NCI-H446 treated with DMSO at 0.1 percent for 48 hours (cell line): ENCODE measurements at regions not wholly inside any gene's neighbourhood (a gene's known extent, or its start where the extent isn't known, plus 50 kb on each side); places are given as distances from the start of the nearest gene placed in this dataset.
"Not testable (repeated sequence)": the region's sequence is repeated elsewhere in the genome, so short reads cannot be mapped to it uniquely, and the experiment has no call there.

ENCODE experiments used
- DNase-seq: peaks from one replicate; lab custom pipeline; 2025; lab: John Stamatoyannopoulos, UW

DNA sequence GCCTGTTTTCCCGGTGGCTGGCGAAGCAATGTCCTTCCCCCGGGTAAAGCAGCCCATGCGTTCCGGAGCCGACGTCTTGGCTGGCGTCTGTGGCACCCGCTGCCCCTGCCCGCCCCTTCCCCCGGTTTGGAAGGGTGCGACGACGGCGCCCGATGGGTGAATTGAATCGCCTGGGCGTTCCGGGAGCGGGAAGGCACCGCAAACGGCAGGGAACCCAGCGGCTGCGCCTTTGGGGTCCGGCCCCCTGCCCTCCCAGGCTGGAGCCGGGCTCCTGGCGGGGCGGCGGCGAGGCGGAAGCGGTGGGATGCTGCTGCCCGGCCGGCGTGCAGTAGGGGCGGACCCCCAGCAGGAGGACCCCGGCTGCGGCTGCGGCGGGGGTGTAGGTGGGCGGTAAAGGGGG lies 123.6 kb upstream of the RHOU start:
- DNase-seq = not testable (repeated sequence)

DNA sequence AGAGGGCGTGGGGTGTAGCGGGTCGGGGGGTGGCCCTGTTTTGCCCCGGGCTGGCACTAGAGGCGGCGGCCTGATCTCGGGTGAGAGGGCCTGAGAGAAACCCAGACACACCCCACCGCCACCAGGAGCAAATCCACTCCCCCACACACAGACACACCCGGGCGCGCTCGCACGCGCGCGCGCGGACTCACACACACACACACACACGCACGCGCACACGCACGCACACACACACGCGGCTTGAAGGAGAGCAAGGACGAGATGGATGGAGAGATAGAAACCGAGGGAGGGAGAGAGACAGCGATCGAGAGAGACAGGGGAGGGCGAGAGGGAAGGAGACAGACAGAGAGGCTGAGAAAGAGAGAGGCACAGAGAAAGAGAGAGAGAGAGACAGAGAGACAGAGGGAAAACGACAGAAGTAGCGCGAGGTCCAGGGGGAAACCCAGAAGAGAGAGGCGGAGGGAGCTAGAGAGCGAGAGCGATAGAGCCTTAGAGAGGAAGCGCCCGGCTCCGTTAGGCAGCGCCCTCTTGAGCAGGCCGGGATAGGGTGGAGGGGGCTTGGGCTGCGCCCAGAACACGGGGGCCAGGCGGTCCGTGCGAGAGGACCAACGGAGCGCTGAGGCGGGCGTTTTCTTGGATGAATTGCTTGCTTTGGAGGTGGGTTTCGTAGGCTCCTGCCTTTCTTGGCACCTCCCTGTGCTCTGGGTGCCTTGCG lies 113.1 kb upstream of the RHOU start:
- not testable (repeated sequence) for DNase-seq

DNA sequence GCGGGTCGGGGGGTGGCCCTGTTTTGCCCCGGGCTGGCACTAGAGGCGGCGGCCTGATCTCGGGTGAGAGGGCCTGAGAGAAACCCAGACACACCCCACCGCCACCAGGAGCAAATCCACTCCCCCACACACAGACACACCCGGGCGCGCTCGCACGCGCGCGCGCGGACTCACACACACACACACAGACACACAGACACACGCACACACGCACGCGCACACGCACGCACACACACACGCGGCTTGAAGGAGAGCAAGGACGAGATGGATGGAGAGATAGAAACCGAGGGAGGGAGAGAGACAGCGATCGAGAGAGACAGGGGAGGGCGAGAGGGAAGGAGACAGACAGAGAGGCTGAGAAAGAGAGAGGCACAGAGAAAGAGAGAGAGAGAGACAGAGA lies 108.8 kb upstream of the RHOU start:
- not testable (repeated sequence) for DNase-seq

DNA sequence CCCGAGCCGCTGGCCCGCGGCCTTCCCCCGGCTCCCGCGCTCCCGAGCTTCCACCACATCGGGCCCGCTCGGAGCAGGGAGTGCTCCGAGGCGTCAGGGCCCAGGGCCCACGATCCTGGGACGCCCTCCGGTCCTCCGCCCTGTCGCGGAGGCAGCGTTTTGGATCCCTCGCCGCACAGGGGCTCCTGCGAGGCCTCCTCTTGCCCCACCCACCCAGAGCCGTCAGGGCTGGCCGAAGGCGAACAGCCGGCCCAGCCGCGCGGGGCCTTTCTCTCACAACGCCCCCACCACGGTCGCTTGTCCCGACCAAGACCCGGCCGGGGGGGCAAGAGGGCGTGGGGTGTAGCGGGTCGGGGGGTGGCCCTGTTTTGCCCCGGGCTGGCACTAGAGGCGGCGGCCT lies 102.4 kb upstream of the RHOU start:
- DNase-seq = not testable (repeated sequence)

DNA sequence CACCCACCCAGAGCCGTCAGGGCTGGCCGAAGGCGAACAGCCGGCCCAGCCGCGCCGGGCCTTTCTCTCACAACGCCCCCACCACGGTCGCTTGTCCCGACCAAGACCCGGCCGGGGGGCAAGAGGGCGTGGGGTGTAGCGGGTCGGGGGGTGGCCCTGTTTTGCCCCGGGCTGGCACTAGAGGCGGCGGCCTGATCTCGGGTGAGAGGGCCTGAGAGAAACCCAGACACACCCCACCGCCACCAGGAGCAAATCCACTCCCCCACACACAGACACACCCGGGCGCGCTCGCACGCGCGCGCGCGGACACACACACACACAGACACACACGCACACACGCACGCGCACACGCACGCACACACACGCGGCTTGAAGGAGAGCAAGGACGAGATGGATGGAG lies 100.0 kb upstream of the RHOU start:
- not testable (repeated sequence) for DNase-seq

DNA sequence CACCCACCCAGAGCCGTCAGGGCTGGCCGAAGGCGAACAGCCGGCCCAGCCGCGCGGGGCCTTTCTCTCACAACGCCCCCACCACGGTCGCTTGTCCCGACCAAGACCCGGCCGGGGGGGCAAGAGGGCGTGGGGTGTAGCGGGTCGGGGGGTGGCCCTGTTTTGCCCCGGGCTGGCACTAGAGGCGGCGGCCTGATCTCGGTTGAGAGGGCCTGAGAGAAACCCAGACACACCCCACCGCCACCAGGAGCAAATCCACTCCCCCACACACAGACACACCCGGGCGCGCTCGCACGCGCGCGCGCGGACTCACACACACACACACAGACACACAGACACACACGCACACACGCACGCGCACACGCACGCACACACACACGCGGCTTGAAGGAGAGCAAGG lies 97.8 kb upstream of the RHOU start:
- DNase-seq = not testable (repeated sequence)

DNA sequence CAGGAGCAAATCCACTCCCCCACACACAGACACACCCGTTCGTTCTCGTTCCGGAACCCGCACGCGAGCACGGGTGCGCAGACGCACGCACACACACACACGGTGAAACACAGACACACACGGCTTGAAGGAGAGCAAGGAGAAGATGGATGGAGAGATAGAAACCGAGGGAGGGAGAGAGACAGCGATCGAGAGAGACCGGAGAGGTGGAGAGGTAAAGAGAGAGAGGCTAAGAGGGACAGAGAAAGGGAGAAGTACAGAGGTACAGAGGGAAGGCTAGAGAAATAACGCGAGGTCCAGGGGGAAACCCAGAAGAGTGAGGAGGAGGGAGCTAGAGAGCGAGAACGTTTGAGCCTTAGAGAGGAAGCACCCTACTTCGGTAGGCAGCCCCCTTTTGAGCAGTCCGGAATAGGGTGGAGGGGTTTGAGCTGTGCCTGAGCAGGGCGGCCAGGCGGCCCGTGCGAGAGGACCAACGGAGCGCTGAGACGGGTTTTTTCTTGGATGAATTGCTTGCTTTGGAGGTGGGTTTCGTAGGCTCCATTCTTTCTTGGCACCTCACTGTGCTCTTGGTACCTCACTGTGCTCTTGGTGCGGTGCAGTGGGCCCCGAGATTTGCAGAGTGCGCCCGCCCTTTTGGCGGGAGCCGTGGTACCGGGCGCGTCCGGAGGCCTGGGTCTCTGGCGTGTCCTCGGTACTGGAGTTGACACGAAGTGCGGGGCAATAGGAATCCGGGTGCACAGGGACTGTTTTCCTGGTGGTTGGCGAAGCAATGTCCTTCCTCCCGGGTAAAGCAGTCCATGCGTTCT lies 88.4 kb upstream of the RHOU start:
- no peak for DNase-seq

DNA sequence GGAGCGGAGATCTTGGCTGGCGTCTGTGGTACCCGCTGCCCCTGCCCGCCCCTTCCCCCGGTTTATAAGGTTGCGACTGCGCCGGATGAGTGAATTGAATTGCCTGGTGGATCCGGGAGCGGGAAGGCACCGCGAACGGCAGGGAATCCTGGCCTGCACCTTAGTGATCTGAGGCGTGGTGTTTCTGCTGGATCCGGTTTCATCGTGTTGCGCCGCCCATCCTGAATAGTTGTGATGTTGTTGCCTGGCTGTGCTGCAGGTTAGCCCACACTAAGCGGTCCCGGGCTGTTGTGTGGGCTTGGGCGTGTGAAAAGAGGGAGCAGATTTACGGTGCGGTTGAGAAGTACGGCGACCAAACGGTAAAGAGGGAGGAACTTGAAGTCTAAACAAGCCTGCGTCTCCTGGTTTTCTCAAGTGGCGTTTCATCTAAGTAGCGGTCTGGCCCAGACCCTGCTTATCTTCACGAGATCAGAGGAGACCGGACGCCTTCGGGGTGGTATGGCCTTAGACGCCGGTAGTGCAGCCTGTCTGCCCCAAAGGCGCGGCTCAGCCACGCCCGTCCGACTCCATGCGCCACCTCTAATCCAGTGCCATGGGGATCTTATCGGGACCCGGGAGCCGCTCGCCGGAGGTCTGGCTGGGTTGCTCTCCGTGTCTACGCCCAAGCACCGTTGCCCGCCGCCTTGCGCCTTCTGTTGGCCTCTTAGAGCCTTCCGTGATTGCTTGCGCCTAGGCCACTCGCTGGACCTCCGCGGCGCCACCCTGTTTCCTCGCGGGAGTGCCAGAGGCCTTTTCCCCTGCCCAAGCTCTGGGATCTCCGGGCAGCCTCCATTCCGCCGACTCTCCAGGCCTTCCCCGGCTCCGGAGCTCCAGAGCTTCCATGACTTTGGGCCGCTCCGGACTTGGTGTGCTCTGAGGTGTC lies 87.5 kb upstream of the RHOU start:
- peak; percentile 74 for DNase-seq

DNA sequence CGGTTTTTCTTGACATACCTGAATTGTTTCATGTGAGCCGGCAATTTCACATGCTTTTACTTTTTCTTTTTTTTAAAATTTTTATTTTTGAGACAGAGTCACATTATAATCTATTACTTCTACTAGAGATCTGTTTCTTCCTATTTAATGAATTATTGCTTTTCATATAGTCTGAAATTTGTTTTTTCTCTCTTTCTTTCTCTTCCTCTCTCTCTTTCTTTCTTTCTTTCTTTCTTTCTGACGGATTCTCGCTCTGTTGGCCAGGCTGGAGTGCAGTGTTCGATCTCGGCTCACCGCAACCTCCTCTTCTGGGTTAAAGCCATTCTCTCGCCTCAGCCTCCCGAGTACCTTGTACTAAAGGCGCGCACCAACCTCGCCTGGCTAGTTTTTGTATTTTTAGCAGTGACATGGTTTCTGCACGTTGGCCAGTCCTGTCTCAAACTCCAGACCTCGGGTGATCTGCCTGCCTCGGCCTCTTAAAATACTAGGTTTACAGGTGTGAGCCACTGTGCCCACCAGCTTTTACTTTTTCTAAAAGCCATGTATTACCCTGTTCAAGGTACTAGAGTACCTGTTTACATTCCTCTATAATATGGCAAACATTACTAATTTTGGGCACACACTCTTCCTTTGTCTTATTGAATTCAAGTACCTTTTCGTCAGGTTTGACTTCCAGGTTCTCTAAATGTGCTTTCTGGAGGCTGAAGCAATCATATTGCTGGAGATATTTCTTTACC lies 86.5 kb upstream of the RHOU start:
- no peak for DNase-seq

DNA sequence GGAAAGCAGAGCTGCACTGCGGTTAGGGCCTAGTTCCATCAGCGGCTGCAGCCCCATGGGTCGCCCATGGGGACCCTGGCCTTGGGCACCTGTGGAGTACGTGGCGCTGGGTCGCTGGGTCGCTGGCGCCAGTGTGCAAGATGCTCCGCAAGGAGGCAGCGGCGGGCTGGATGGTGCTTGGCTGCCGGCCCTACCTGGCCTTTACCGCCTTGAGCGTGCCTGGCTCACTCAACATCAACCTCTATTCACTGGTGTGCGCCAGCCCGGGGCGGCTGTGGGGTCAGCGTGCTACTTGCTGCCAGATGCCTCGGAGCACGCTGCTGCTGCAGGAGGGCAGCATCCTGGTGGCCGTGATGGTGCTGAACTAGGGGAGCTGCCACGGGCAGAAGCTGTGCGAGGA lies 85.1 kb upstream of the RHOU start:
- no peak for DNase-seq

DNA sequence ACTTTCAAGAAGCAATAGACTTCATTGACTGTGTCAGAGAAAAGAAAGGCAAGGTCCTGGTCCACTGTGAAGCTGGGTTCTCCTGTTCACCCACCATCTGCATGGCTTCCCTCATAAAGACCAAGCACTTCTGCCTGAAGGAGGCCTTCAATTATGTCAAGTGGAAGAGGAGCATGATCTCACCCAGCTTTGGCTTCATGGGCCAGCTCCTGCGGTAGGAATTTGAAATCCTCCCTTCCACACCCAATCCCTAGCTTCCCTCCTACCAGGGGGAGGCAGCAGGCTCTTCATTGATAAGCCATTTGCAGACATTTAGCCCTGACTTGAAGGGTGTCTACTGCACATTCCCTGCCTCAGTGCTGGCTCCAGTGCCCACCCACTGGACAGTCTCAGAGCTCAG lies 84.3 kb upstream of the RHOU start:
- no peak for DNase-seq

DNA sequence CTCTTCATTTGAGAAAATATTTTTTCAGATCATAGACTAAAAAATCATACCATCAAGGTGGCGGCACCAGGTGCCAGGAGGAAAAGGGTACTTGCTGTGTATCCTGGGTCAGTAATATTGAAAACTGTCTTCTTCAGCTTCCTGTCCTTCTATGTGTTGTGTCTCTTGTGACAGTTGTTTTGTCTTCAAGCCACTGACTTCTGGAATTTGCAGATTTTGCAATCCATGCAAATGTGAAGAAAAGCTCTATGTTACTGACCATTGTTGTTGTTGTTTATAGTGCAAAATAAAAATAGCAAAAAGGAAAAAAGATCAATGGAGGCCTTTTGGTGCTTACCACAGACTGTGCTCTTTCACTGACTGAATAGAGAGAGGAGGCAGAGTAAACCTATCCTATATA lies 83.2 kb upstream of the RHOU start:
- DNase-seq = no peak

DNA sequence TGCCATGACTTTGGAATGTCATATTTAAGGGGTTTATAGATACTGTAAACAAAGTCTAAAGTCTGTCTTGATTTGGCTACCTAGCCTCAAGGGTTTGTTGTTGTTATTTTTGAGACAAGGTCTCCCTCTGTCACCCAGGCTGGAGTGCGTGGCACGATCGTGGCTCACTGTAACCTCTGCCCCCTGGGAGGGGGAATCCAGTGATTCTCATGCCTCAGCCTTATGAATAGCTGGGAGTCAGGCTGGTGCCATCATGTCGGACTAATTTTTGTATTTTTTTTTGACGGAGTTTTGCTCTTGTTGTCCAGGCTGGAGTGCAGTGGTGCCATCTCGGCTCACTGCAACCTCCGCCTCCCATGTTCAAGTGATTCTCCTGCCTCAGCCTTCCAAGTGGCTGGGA lies 82.2 kb upstream of the RHOU start:
- not testable (repeated sequence) for DNase-seq

DNA sequence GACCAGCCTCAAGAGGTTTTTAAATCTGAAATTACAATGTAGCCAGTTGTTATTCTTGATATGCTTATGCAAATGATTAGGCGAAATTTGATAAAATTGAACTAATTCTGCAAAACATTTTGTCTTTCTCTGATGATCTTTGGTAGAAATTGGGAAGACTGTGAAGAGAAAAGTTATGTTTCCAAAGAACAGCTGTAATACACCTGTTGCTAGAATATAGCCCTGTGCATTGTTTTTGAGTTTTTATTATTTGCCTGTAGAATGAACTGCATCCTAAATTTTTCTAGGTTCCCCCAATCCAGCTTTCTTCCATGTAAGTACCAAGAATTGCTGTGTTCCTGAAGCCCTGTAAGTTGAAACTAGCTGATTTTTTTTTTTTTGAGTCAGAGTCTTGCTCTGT lies 81.5 kb upstream of the RHOU start:
- no peak for DNase-seq

DNA sequence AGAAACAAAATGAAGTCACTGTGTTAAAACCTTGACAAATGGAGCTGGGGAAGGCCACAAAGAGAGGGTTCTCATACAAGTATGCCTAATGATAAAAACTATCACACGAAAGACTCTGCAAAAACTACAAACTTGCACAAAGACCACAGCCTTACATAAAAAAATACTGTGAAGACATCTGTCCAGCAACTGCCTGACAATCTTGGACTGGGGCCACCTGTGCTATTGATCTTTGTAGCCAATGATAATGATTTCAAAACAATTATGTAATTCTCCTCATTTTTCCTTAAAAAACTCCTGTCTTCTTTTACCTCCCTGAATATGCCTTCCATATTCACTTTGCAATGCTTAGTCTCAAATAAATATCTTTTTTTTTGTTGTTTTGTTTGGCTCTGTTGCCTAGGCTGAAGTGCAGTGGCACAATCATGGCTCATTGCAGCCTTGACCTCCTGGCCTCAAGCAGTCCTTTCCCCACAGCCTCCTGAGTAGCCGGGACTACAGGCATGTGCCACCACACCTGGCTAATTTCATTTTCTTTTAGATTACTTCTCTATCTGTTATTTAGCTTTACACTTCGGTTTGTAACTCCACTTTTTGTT lies 79.4 kb upstream of the RHOU start:
- DNase-seq = no peak

DNA sequence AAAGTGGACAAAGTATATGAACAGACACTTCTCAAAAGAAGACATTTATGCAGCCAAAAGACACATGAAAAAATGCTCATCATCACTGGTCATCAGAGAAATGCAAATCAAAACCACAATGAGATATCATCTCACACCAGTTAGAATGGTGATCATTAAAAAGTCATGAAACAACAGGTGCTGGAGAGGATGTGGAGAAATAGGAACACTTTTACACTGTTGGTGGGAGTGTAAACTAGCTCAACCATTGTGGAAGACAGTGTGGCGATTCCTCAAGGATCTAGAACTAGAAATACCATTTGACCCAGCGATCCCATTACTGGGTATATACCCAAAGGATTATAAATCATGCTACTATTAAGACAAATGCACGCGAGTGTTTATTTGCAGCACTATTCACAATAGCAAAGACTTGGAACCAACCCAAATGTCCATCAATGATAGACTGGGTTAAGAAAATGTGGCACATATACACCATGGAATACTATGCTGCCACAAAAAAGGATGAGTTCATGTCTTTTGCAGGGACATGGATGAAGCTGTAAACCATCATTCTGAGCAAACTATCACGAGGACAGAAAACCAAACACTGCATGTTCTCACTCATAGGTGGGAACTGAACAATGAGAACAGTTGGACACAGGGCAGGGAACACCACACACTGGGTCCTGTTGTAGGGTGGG lies 73.1 kb upstream of the RHOU start:
- DNase-seq = not testable (repeated sequence)

DNA sequence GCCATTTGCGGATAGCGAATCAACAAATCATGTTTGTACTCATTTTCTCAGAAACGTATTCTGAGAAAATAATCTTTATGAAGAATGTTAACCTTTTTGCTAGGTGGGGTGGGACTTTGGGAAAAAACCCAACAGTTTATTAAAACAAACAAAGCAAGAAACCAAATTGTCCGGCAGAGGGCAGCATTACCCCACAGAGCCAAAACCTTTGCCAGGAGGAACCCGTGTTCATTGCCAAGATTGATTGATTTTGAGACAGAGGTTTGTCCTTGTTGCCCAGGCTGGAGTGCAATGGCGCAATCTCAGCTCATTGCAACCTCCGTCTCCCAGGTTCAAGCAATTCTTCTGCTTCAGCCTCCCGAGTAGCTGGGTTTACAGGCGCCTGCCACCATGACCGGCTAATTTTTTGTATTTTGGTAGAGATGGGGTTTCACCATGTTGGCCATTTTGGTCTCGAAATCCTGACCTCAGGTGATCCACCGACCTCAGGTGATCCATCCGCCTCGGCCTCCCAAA lies 70.8 kb upstream of the RHOU start:
- DNase-seq = peak; percentile 61

DNA sequence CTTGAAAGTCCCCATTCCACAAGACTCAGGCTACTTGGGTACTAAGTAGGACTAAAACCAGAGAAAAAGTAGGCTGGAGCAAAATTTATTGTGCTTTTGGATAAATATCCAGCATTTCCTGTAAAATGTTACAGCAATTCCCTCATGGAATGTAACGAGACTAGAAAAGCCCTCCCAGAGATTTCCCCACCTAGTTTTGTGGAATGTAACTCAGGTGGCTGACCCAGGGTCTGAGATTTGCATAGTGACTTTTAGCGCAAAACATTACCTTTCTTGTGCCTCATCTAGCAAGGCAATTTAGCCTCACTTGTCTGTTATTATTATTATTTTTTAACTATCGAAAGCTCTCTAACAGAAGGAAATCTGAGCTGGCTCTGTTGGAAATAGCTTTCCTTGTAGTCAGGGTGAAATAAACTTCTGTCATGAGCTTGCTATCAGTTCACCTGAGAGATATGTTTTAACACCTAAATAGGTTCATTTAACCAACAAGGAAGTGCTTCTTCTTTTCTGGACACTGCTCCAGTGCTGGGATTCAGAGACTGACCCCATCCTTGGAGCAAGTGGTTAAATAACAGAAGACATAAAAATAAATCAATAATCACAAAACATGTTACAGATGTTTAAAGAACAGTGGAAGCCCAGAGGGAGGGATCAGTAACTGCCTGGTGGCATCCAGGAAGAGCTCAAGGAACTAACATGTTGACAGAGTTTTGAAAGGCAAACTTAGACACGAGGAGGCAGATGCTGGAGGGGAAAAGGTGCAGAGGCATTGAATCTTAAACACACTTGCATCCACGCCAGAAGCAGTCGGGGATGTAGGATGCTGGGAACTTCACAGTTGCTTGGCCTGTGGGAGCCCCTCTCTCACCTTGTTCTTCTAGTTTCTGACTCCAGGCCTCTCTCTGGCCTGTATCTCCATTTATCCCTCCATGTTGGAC lies 68.3 kb upstream of the RHOU start:
- DNase-seq = no peak

DNA sequence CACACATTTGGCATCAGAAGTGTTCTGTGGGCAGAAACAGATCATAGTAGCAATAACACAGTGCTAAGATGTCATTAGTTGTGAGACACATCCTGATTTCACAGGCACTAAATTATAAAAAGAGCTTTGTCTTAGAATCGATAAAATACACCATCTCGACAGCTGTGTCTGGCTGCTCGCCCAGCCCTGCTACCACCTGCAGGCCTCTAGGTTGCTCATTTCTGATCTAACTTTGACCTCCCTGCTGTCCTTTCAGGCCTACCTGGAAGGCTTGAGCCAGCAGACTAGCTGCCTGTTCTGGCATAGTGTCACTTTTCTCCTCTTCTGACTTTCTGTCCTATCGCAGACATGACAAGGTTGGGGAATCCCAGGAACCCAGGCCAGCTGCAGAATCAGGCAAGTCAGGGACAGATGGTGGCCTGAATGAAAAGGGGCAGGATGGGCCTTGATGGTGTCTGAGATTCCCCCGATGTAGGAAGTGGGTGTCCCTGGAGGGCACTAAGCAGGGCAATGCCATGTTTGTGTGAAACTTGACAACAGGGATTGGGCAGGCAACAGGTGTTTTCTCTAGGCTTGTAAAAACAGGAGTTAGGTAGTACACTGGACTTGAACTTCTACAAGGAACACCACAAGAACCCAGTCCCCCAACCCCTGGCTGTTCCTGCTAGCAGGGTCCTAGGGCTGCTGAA lies 66.6 kb upstream of the RHOU start:
- DNase-seq = no peak
